Endothelial cell (in vitro differentiated cells): ENCODE measurements at regions not wholly inside any gene's neighbourhood (a gene's known extent, or its start where the extent isn't known, plus 50 kb on each side); places are given as distances from the start of the nearest gene placed in this dataset.

Experiments
- DNase-seq: peaks from one replicate; pipeline ENCODE4 v3.0.0; 2021; ENCODE audit warnings: low spot score
- H3K27ac Mint-ChIP-seq: one replicate; pipeline ENCODE4 v1.8.0; 2021; ENCODE audit warnings: mixed read lengths, inconsistent platforms; ENCODE audit not compliant: unreplicated experiment
- H3K27me3 Mint-ChIP-seq: one replicate; pipeline ENCODE4 v1.8.0; 2021; ENCODE audit warnings: mild to moderate bottlenecking, moderate library complexity, mixed read lengths, inconsistent platforms; ENCODE audit not compliant: unreplicated experiment
- H3K36me3 Mint-ChIP-seq: one replicate; pipeline ENCODE4 v1.8.0; 2021; ENCODE audit warnings: mild to moderate bottlenecking, low read depth, mixed read lengths, inconsistent platforms; ENCODE audit not compliant: unreplicated experiment
- H3K4me1 Mint-ChIP-seq: one replicate; pipeline ENCODE4 v1.8.0; 2021; ENCODE audit warnings: mild to moderate bottlenecking, mixed read lengths, inconsistent platforms; ENCODE audit not compliant: unreplicated experiment
- H3K4me3 Mint-ChIP-seq: one replicate; pipeline ENCODE4 v1.8.0; 2021; ENCODE audit warnings: mild to moderate bottlenecking, mixed read lengths, inconsistent platforms; ENCODE audit not compliant: unreplicated experiment
- H3K9me3 Mint-ChIP-seq: one replicate; pipeline ENCODE4 v1.8.0; 2021; ENCODE audit warnings: mixed read lengths, inconsistent platforms; ENCODE audit not compliant: unreplicated experiment
- TF ChIP-seq, protein P1 (sequence below): fragments of 200-600 bp; sonication (generic); IDR thresholded peaks from one replicate; pipeline ENCODE4 v1.5.0; 2021; ENCODE audit warnings: antibody characterized with exemption; ENCODE audit not compliant: unreplicated experiment

DNA sequence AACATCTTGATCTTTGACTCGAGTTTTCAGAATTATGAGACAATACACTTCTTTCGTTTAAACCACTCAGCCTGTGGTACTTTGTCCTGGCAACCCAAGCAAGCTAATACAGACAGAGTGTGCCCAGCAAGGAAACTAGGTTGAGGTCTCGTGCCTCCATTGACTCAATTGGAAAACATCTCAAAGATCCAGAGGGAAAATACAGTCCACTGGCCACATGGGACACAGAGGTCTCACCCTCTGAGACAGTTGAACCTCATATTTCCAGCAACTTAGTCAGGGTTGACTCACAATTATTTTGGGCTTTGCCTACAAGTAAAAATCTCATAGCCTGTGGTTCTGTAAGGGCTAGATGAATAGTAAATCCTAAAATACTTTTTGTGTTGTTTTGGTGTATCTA lies 631.5 kb downstream of the MTRR start:
- no peaks in the 10 kb centered on the region for H3K4me1 Mint-ChIP-seq
- H3K27me3 Mint-ChIP-seq = no peaks in the 10 kb centered on the region
- no peak overlapping the region for H3K4me3 Mint-ChIP-seq
- TF ChIP-seq, protein P1, sequence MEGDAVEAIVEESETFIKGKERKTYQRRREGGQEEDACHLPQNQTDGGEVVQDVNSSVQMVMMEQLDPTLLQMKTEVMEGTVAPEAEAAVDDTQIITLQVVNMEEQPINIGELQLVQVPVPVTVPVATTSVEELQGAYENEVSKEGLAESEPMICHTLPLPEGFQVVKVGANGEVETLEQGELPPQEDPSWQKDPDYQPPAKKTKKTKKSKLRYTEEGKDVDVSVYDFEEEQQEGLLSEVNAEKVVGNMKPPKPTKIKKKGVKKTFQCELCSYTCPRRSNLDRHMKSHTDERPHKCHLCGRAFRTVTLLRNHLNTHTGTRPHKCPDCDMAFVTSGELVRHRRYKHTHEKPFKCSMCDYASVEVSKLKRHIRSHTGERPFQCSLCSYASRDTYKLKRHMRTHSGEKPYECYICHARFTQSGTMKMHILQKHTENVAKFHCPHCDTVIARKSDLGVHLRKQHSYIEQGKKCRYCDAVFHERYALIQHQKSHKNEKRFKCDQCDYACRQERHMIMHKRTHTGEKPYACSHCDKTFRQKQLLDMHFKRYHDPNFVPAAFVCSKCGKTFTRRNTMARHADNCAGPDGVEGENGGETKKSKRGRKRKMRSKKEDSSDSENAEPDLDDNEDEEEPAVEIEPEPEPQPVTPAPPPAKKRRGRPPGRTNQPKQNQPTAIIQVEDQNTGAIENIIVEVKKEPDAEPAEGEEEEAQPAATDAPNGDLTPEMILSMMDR = no peak
- H3K9me3 Mint-ChIP-seq = peaks cover 15% of the 10 kb centered on the region
- no peak for DNase-seq
- peaks cover 3% of the 10 kb centered on the region for H3K36me3 Mint-ChIP-seq
- H3K27ac Mint-ChIP-seq = no peak overlapping the region

DNA sequence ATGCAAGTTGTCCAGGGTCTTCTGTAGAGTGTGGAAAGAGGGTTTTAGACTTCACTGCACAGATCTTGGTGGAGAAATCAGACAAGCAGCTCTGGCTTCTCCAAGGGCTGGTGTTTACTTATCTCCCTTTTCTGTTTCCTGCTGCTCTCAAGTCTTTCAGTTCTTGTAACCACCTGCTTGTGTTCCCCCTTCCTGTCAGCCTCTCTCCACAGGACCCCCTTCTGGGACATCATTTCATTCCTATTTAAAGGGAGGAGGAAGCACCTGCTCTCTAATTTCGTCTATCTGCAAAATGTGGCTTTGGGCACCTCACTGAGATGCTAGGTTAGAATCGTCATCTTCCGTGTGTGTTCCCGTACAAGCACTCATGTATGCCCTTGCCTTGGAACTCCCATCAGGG lies 636.2 kb downstream of the MTRR start:
- Mint-ChIP-seq H3K4me1 (no peaks in the 10 kb centered on the region), H3K27ac (no peak overlapping the region), H3K9me3 (no peaks in the 10 kb centered on the region), H3K27me3 (no peaks in the 10 kb centered on the region), H3K36me3 (no peaks in the 10 kb centered on the region), H3K4me3 (no peak overlapping the region)
- TF ChIP-seq, protein P1 = no peak
- no peak for DNase-seq

- Mint-ChIP-seq H3K36me3 (no peaks in the 10 kb centered on the region), H3K9me3 (no peaks in the 10 kb centered on the region), H3K27ac (no peak overlapping the region), H3K4me1 (no peaks in the 10 kb centered on the region), H3K27me3 (peaks cover 1% of the 10 kb centered on the region), H3K4me3 (no peak overlapping the region)
- DNase-seq = no peak
- TF ChIP-seq, protein P1 = no peak
Measured at GRCh38 chr5:8508231-8508630, 639.3 kb downstream of the MTRR start.

DNA sequence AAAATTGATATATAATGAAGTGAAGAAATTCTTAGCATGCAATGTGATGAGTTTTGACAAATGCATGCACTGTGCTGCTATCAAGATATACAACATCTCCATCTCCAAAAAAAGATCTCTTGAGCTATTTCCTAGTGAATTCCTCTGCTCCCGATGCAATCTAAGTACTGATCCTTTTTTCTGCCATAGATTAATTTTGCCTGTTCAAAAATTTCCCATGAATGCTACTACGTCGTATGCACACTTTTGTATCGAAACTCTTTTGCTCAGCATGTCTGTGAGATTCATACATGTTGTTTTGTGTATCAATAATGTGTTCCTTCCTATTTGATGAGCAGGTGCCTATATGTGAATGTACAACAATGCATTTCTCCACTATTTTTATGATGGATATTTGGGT lies 647.4 kb downstream of the MTRR start:
- no peak overlapping the region for H3K27ac Mint-ChIP-seq
- TF ChIP-seq, protein P1 = no peak
- no peak overlapping the region for H3K4me3 Mint-ChIP-seq
- DNase-seq = no peak
- H3K4me1 Mint-ChIP-seq = no peaks in the 10 kb centered on the region
- H3K27me3 Mint-ChIP-seq = peaks cover 1% of the 10 kb centered on the region
- no peaks in the 10 kb centered on the region for H3K9me3 Mint-ChIP-seq
- no peaks in the 10 kb centered on the region for H3K36me3 Mint-ChIP-seq

- Mint-ChIP-seq H3K27me3 (no peaks in the 10 kb centered on the region), H3K36me3 (no peaks in the 10 kb centered on the region), H3K9me3 (no peaks in the 10 kb centered on the region), H3K4me3 (no peak overlapping the region), H3K27ac (no peak overlapping the region), H3K4me1 (no peaks in the 10 kb centered on the region)
- TF ChIP-seq, protein P1 = no peak
- DNase-seq = no peak
Measured at GRCh38 chr5:8517456-8517855, 648.5 kb downstream of the MTRR start.
